A549 (cell line): ENCODE measurements at regions not wholly inside any gene's neighbourhood (a gene's known extent, or its start where the extent isn't known, plus 50 kb on each side); places are given as distances from the start of the nearest gene placed in this dataset.
A peak's percentile ranks its signal among the peaks of the same experiment; 100 is the strongest.

Source experiments
- ATAC-seq, 2 experiments: fragments of 200-7000 bp in 1 of 2; fragments of >200 bp in 1 of 2; cut with Nextera tagmentation in 1 of 2; cut with Tn5 transposase in 1 of 2; 3 replicates each; pipeline versions ENCODE4 v1.8.0 to v1.9.1; 2018 to 2020; ENCODE audit warnings: mild to moderate bottlenecking in 1 of 2, moderate library complexity in 1 of 2
- CTCF ChIA-PET: fragments of 300-600 bp; sonication (Branson Sonifier 250); formaldehyde crosslinking; extraction: SDS; loops from one replicate; lab custom pipeline; 2021; ENCODE audit warnings: antibody characterized with exemption, inconsistent platforms; lab: Yijun Ruan, JAX
- POLR2A ChIA-PET: fragments of 350-600 bp; formaldehyde crosslinking; extraction: SDS; loops from one replicate; lab custom pipeline; 2021; ENCODE audit warnings: antibody characterized with exemption, inconsistent platforms; lab: Yijun Ruan, JAX
- DNase-seq, 2 experiments: peaks; one replicate each; pipeline versions ENCODE4 v3.0.0 to v3.0.0-alpha.2; 2011 to 2016; ENCODE audit warnings: low read depth in 1 of 2, low spot score in 1 of 2
- FAIRE-seq: peaks from 2 replicates; lab custom pipeline; 2011; peaks lifted over from hg19 to GRCh38; lab: Jason Lieb, UNC
- H3K27ac ChIP-seq, 2 experiments: fragments of >200 bp; sonication (Bioruptor Twin); formaldehyde crosslinking; 3 replicates each; pipeline ENCODE4 v1.5.1; 2016 to 2017
- H3K4me1 ChIP-seq: fragments of >200 bp; sonication (Bioruptor Twin); formaldehyde crosslinking; 3 replicates; pipeline ENCODE4 v1.6.1; 2016
- H3K4me2 ChIP-seq: fragments of >200 bp; sonication (Bioruptor Twin); formaldehyde crosslinking; 3 replicates; pipeline ENCODE4 v1.6.1; 2016
- H3K4me3 ChIP-seq: fragments of >200 bp; sonication (Bioruptor Twin); formaldehyde crosslinking; 3 replicates; pipeline ENCODE4 v1.5.1; 2016
- H3K9me3 ChIP-seq: fragments of >200 bp; sonication (Bioruptor Twin); formaldehyde crosslinking; 3 replicates; pipeline ENCODE4 v1.6.1; 2016
- BHLHE40 ChIP-seq: IDR thresholded peaks from 2 replicates; pipeline ENCODE4 v1.6.1; 2012; ENCODE audit warnings: low read depth, low read length, inconsistent platforms
- CBX2 ChIP-seq: fragments of 200-600 bp; sonication (generic); IDR thresholded peaks from 2 replicates; pipeline ENCODE4 v1.6.1; 2016; ENCODE audit warnings: low read depth, mild to moderate bottlenecking, borderline replicate concordance
- CBX8 ChIP-seq: fragments of 200-600 bp; sonication (generic); IDR thresholded peaks from 2 replicates; pipeline ENCODE4 v1.6.1; 2016
- CHD4 ChIP-seq: fragments of 200-600 bp; sonication (generic); IDR thresholded peaks from 2 replicates; pipeline ENCODE4 v1.6.1; 2016; ENCODE audit warnings: antibody characterized with exemption, mild to moderate bottlenecking, borderline replicate concordance
- EP300 ChIP-seq, 2 experiments: fragments of >200 bp; sonication (Bioruptor Twin); formaldehyde crosslinking; IDR thresholded peaks; 2 replicates in 1 of 2; 3 replicates in 1 of 2; pipeline ENCODE4 v1.6.1; 2016 to 2017
- FOSL2 ChIP-seq, 2 experiments: fragments of 450-650 bp in 1 of 2; fragments of >200 bp in 1 of 2; sonication (Bioruptor Twin) in 1 of 2; formaldehyde crosslinking; IDR thresholded peaks; 2 replicates each; pipeline versions ENCODE4 v1.5.0 to v1.6.1; 2016 to 2020; ENCODE audit warnings: mild to moderate bottlenecking in 1 of 2, moderate library complexity in 1 of 2
- HDAC2 ChIP-seq: fragments of 200-600 bp; sonication (generic); IDR thresholded peaks from 2 replicates; pipeline ENCODE4 v1.6.1; 2016
- HOXA7 ChIP-seq: fragments of 250-450 bp; sonication (Bioruptor Pico); IDR thresholded peaks from 2 replicates; pipeline ENCODE4 v1.5.0; 2020; ENCODE audit warnings: mild to moderate bottlenecking, moderate library complexity
- NPAS2 ChIP-seq: fragments of 250-450 bp; sonication (Bioruptor Pico); IDR thresholded peaks from 2 replicates; pipeline ENCODE4 v1.8.0; 2022; ENCODE audit warnings: mild to moderate bottlenecking, moderate library complexity, borderline replicate concordance
- PHF8 ChIP-seq: fragments of 200-600 bp; sonication (generic); IDR thresholded peaks from 2 replicates; pipeline ENCODE4 v1.6.1; 2016; ENCODE audit warnings: low read depth, mild to moderate bottlenecking, antibody characterized with exemption, moderate library complexity, borderline replicate concordance
- POLR2A ChIP-seq: IDR thresholded peaks from 2 replicates; pipeline ENCODE4 v1.6.1; 2012; ENCODE audit warnings: mild to moderate bottlenecking, low read length
- RAD21 ChIP-seq, 2 experiments: fragments of >200 bp in 1 of 2; sonication (Bioruptor Twin) in 1 of 2; formaldehyde crosslinking in 1 of 2; IDR thresholded peaks in 1 of 2; conservative IDR thresholded peaks in 1 of 2; 2 replicates in 1 of 2; 3 replicates in 1 of 2; pipeline ENCODE4 v1.6.1; 2012 to 2018; ENCODE audit warnings: inconsistent platforms in 1 of 2
- RFX5 ChIP-seq: fragments of 450-650 bp; IDR thresholded peaks from 2 replicates; pipeline ENCODE4 v1.7.1; 2014; ENCODE audit warnings: antibody characterized with exemption, mild to moderate bottlenecking, moderate library complexity
- SMC3 ChIP-seq: fragments of >200 bp; sonication (Bioruptor Twin); formaldehyde crosslinking; IDR thresholded peaks from 3 replicates; pipeline ENCODE4 v1.6.1; 2018; ENCODE audit warnings: inconsistent platforms
- TFCP2L1 ChIP-seq: fragments of 250-450 bp; sonication (Bioruptor Pico); IDR thresholded peaks from 2 replicates; pipeline ENCODE4 v1.5.0; 2021; ENCODE audit warnings: mild to moderate bottlenecking
- TP53 ChIP-seq: fragments of 250-450 bp; sonication (Bioruptor Pico); IDR thresholded peaks from 2 replicates; pipeline ENCODE4 v1.5.0; 2021; ENCODE audit warnings: mild to moderate bottlenecking, moderate library complexity
- ZC3H11A ChIP-seq: fragments of 450-650 bp; IDR thresholded peaks from 2 replicates; pipeline ENCODE4 v1.6.1; 2014; ENCODE audit warnings: antibody characterized with exemption, mild to moderate bottlenecking
- ZNF302 ChIP-seq: fragments of 250-450 bp; sonication (Bioruptor Pico); IDR thresholded peaks from 2 replicates; pipeline ENCODE4 v1.9.0; 2021; ENCODE audit warnings: inconsistent platforms, mild to moderate bottlenecking, moderate library complexity
- WGBS: methylation state at CpG from one replicate; pipeline ENCODE4 v1.1.6; 2017; ENCODE audit errors: missing lambda C conversion rate; 5-methylcytosine and 5-hydroxymethylcytosine counted together
- TF ChIP-seq, protein P1 (sequence below): fragments of 150-350 bp; IDR thresholded peaks from 2 replicates; pipeline ENCODE4 v1.6.1; 2014; ENCODE audit warnings: low read depth, mild to moderate bottlenecking, low read length
- TF ChIP-seq, protein P2 (sequence below): fragments of 250-450 bp; sonication (Bioruptor Pico); IDR thresholded peaks from 2 replicates; pipeline ENCODE4 v1.5.0; 2020; ENCODE audit warnings: low read depth, mild to moderate bottlenecking, moderate library complexity
- TF ChIP-seq, protein P3 (sequence below): fragments of >200 bp; sonication (Bioruptor Twin); formaldehyde crosslinking; IDR thresholded peaks from 3 replicates; pipeline ENCODE4 v1.5.1; 2016

DNA sequence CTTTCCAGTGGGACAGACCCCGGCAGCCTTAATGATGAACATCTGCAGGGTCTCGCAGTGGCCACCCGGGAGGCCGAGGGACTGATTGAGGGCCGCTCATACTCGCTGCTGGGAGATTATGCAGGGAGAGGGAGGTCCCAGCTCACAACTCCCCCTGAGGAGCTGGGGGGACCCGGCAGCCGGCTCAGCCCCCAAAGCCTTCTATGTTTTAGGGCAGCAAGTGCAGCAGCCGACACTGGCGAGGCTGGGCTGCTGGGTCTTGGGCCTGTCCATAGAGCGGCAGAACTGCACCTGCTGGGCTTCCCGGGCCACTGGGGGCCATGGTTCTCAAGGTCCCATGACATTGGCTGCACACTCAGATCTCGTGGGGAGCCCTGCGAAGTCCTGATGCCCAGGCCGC is 110.7 kb downstream of the RFLNA start:
- no peaks in the 10 kb centered on the region for H3K9me3 ChIP-seq
- H3K4me1 ChIP-seq, result peaks cover 25% of the 10 kb centered on the region
- 98% methylated on average over 13 of the region's 15 CpGs for WGBS
- ChIA-PET POLR2A (no interaction called here), CTCF (no interaction called here)
- ATAC-seq, result no peak
- no peak overlapping the region for H3K4me2 ChIP-seq
- no peak overlapping the region for H3K4me3 ChIP-seq
- no peak for DNase-seq
- peak overlapping the region in 1 of 2 experiments; percentile 10; a peak in 1 of 6 replicates for H3K27ac ChIP-seq
- FAIRE-seq, result no peak
- TF ChIP-seq TP53 (no peak), RAD21 (conservative IDR thresholded peaks at IDR 0.05 in 1 of 2, IDR thresholded peaks at IDR 0.05 in 1 of 2) (no peak), POLR2A (no peak), BHLHE40 (no peak), HOXA7 (CRISPR knock-in tag) (no peak), NPAS2 (CRISPR knock-in tag) (no peak), HDAC2 (no peak), PHF8 (no peak)
- TF ChIP-seq, protein P1, sequence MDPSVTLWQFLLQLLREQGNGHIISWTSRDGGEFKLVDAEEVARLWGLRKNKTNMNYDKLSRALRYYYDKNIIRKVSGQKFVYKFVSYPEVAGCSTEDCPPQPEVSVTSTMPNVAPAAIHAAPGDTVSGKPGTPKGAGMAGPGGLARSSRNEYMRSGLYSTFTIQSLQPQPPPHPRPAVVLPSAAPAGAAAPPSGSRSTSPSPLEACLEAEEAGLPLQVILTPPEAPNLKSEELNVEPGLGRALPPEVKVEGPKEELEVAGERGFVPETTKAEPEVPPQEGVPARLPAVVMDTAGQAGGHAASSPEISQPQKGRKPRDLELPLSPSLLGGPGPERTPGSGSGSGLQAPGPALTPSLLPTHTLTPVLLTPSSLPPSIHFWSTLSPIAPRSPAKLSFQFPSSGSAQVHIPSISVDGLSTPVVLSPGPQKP, result no peak
- TF ChIP-seq, protein P2, sequence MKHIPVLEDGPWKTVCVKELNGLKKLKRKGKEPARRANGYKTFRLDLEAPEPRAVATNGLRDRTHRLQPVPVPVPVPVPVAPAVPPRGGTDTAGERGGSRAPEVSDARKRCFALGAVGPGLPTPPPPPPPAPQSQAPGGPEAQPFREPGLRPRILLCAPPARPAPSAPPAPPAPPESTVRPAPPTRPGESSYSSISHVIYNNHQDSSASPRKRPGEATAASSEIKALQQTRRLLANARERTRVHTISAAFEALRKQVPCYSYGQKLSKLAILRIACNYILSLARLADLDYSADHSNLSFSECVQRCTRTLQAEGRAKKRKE (CRISPR knock-in tag), result no peak

DNA sequence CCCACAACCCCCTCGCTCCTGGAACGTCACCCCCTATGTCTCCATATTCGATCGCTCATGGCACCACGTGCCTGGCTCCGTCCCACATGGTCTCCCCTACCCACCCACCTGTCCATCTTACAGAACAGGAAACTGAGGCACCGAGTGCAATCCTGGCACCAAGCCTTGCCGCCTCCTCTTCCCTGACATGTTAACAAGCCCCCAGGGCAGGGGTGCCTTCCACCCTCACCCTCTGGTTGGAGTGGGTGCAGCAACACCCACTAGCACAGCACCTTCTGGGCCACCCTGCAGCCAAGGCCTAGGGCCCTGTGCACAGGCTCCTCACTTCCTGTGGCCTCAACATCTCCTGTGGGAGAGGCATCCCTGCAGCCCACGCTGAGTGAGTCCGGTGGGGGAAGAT is 110.3 kb downstream of the RFLNA start:
- 91% methylated on average over 10 of the region's 10 CpGs for WGBS
- no peak overlapping the region; a peak in 1 of 6 replicates for H3K27ac ChIP-seq
- no peak overlapping the region for H3K4me3 ChIP-seq
- no peak for TF ChIP-seq SMC3
- no peak for TF ChIP-seq RFX5
- TF ChIP-seq CBX8, result no peak
- no peak for TF ChIP-seq ZNF302 (CRISPR knock-in tag)
- TF ChIP-seq EP300 (IDR thresholded peaks at IDR 0.05), result no peak
- no peak for TF ChIP-seq TFCP2L1 (CRISPR knock-in tag)
- TF ChIP-seq CBX2, result no peak
- POLR2A ChIA-PET, result no interaction called here
- CTCF ChIA-PET, result interaction anchor here (1.3 to 9.7 kb wide), 2 partner anchors 16 to 25 kb away, joined by 5 to 100 read pairs; no protein-coding TSS in a partner anchor
- DNase-seq, result no peak
- no peaks in the 10 kb centered on the region for H3K9me3 ChIP-seq
- H3K4me1 ChIP-seq, result peaks cover 21% of the 10 kb centered on the region
- no peak for ATAC-seq
- H3K4me2 ChIP-seq, result no peak overlapping the region
- FAIRE-seq, result no peak

DNA sequence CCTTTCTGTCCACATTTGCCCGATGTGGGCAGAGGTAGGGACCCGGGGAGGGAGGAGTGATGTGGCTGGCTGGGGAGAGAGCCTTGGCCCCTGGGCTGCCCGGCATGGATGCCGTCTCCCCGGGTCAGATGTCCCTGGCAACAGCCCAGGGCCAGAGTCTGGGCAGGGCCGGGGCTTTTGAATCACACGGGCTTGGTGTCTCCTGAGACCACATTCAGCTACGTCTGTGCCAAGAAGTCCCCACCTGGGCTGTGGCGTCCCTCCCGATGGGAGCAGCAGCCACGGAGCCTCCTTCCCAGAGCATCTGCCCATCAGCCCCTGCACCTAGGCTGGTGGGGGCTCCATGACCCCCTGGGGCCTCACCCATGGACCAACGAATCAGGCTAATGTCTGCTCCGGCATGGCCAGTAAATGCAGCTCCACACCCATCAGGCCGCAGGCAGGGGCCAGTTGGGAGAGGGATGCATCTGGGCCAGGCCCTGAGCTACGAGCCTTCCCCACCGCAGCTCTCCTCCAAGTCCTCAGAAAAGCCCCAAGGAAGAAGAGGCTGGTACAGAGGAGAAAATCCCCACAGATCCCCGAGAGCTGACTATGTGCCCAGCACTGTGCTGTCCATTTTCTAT is 109.4 kb downstream of the RFLNA start:
- H3K9me3 ChIP-seq, result no peaks in the 10 kb centered on the region
- TF ChIP-seq CHD4, result no peak
- TF ChIP-seq, protein P3, sequence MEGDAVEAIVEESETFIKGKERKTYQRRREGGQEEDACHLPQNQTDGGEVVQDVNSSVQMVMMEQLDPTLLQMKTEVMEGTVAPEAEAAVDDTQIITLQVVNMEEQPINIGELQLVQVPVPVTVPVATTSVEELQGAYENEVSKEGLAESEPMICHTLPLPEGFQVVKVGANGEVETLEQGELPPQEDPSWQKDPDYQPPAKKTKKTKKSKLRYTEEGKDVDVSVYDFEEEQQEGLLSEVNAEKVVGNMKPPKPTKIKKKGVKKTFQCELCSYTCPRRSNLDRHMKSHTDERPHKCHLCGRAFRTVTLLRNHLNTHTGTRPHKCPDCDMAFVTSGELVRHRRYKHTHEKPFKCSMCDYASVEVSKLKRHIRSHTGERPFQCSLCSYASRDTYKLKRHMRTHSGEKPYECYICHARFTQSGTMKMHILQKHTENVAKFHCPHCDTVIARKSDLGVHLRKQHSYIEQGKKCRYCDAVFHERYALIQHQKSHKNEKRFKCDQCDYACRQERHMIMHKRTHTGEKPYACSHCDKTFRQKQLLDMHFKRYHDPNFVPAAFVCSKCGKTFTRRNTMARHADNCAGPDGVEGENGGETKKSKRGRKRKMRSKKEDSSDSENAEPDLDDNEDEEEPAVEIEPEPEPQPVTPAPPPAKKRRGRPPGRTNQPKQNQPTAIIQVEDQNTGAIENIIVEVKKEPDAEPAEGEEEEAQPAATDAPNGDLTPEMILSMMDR, result no peak
- TF ChIP-seq TP53, result no peak
- TF ChIP-seq FOSL2 (IDR thresholded peaks at IDR 0.05), result no peak
- no peak for TF ChIP-seq FOSL2 (CRISPR knock-in tag; IDR thresholded peaks at IDR 0.05)
- no peak for TF ChIP-seq ZNF302 (CRISPR knock-in tag)
- no peak for TF ChIP-seq ZC3H11A
- POLR2A ChIA-PET, result no interaction called here
- CTCF ChIA-PET, result interaction anchor here (1.3 to 9.7 kb wide), 3 partner anchors 15 to 24 kb away, joined by 3 to 100 read pairs (median 5); no protein-coding TSS in a partner anchor
- FAIRE-seq (no peak), ATAC-seq (peak in 1 of 2 experiments; percentile 8; a peak in 2 of 6 replicates), DNase-seq (no peak)
- no peak overlapping the region for H3K4me3 ChIP-seq
- peaks cover 24% of the 10 kb centered on the region for H3K4me1 ChIP-seq
- H3K4me2 ChIP-seq, result no peak overlapping the region
- WGBS, result 70% methylated on average over 15 of the region's 17 CpGs
- peak overlapping the region in 1 of 2 experiments; percentile 55; a peak in 2 of 6 replicates for H3K27ac ChIP-seq
